GM12878 (cell line): ENCODE measurements at regions not wholly inside any gene's neighbourhood (a gene's known extent, or its start where the extent isn't known, plus 50 kb on each side); places are given as distances from the start of the nearest gene placed in this dataset.

ENCODE experiments used
- ATAC-seq: fragments of 200-7000 bp; cut with Tn5 transposase; 3 replicates; pipeline ENCODE4 v1.9.1; 2020; ENCODE audit warnings: mild to moderate bottlenecking, moderate library complexity
- BruUV-seq: library from RNA; stranded (reverse); fragments of 400-500 nt; replicated peaks from 2 replicates; lab custom pipeline; 2021; lab: Mats Ljungman, UMichigan
- CTCF ChIA-PET: fragments of 300-600 bp; sonication (Branson Sonifier 250); formaldehyde crosslinking; extraction: SDS; loops from one replicate; lab custom pipeline; 2021; ENCODE audit warnings: inconsistent platforms; lab: Yijun Ruan, JAX
- POLR2A ChIA-PET: fragments of 350-600 bp; formaldehyde crosslinking; extraction: SDS; loops from one replicate; lab custom pipeline; 2021; ENCODE audit warnings: inconsistent platforms; lab: Charles Lee
- RAD21 ChIA-PET: fragments of 300-600 bp; sonication (Branson Sonifier 250); formaldehyde crosslinking; loops from one replicate; lab custom pipeline; 2023; ENCODE audit warnings: antibody characterized with exemption; ENCODE audit not compliant: unreplicated experiment; lab: Charles Lee
- SMC1A ChIA-PET: fragments of 300-600 bp; sonication (Branson Sonifier 250); formaldehyde crosslinking; loops from one replicate; lab custom pipeline; 2023; ENCODE audit not compliant: unreplicated experiment, uncharacterized antibody; lab: Charles Lee
- DNase-seq: peaks from one replicate; pipeline ENCODE4 v3.0.0-alpha.2; 2011; ENCODE audit warnings: low read depth, low spot score
- FAIRE-seq: peaks from 3 replicates; lab custom pipeline; 2011; peaks lifted over from hg19 to GRCh38; lab: Jason Lieb, UNC
- H2AFZ ChIP-seq: 2 replicates; pipeline ENCODE4 v1.6.0; 2011; ENCODE audit warnings: low read depth, low read length, control low read depth; ENCODE audit not compliant: control insufficient read depth
- H3K27ac ChIP-seq: 2 replicates; pipeline ENCODE4 v1.5.1; 2011; ENCODE audit warnings: control low read depth; ENCODE audit not compliant: control insufficient read depth, insufficient read depth
- H3K27me3 ChIP-seq, 2 experiments: replicated peaks in 1 of 2; 2 replicates each; pipeline versions ENCODE4 v1.6.0 to v1.6.1; 2011; ENCODE audit warnings: low read length in 1 of 2; ENCODE audit not compliant: control insufficient read depth in 2 of 2, insufficient read depth in 2 of 2
- H3K36me3 ChIP-seq, 2 experiments: 2 replicates each; pipeline ENCODE4 v1.5.1; 2011; ENCODE audit warnings: low read length in 1 of 2; ENCODE audit not compliant: control insufficient read depth in 2 of 2, insufficient read depth in 2 of 2
- H3K4me1 ChIP-seq: 2 replicates; pipeline ENCODE4 v1.6.1; 2011; ENCODE audit warnings: mild to moderate bottlenecking, low read length, moderate library complexity, mixed read lengths; ENCODE audit not compliant: control insufficient read depth, insufficient read depth
- H3K4me2 ChIP-seq: 2 replicates; pipeline ENCODE4 v1.6.0; 2011; ENCODE audit warnings: control low read depth; ENCODE audit not compliant: control insufficient read depth, insufficient read depth
- H3K4me3 ChIP-seq: fragments of 200-600 bp; sonication (generic); 2 replicates; pipeline ENCODE4 v1.5.1; 2016
- H3K79me2 ChIP-seq: 2 replicates; pipeline ENCODE4 v1.6.0; 2011; ENCODE audit warnings: low read length; ENCODE audit not compliant: control insufficient read depth, insufficient read depth
- H3K9ac ChIP-seq: 2 replicates; pipeline ENCODE4 v1.8.0; 2011; ENCODE audit warnings: low read length, control low read depth, mixed read lengths; ENCODE audit not compliant: control insufficient read depth, insufficient read depth
- H3K9me3 ChIP-seq: replicated peaks from 3 replicates; pipeline ENCODE4 v1.5.1; 2011; ENCODE audit warnings: mild to moderate bottlenecking, low read length; ENCODE audit not compliant: control insufficient read depth, insufficient read depth
- H4K20me1 ChIP-seq: 2 replicates; pipeline ENCODE4 v1.6.0; 2011; ENCODE audit not compliant: control insufficient read depth, insufficient read depth
- BACH1 ChIP-seq: fragments of 450-650 bp; IDR thresholded peaks from 2 replicates; pipeline ENCODE4 v1.6.1; 2017; ENCODE audit warnings: mild to moderate bottlenecking, borderline replicate concordance
- BHLHE40 ChIP-seq, 2 experiments: fragments of 450-650 bp in 1 of 2; IDR thresholded peaks; 2 replicates each; pipeline ENCODE4 v1.6.1; 2011 to 2017; ENCODE audit warnings: low read depth in 2 of 2, borderline replicate concordance in 1 of 2, improper control_type of control experiment in 1 of 2, low read length in 1 of 2, mild to moderate bottlenecking in 1 of 2
- MAX ChIP-seq: IDR thresholded peaks from 2 replicates; pipeline ENCODE4 v1.6.1; 2012; ENCODE audit warnings: low read depth, low read length, improper control_type of control experiment
- NFYB ChIP-seq: IDR thresholded peaks from 2 replicates; pipeline ENCODE4 v1.6.1; 2011; ENCODE audit warnings: low read depth, mild to moderate bottlenecking, low read length, improper control_type of control experiment, moderate library complexity; ENCODE audit not compliant: insufficient read depth
- POLR2AphosphoS2 ChIP-seq: IDR thresholded peaks from 2 replicates; pipeline ENCODE4 v1.6.1; 2011; ENCODE audit warnings: low read depth, mild to moderate bottlenecking, low read length, improper control_type of control experiment, moderate library complexity
- TBL1XR1 ChIP-seq: IDR thresholded peaks from 2 replicates; pipeline ENCODE4 v1.6.1; 2012; ENCODE audit warnings: low read depth, low read length, improper control_type of control experiment
- TCF3 ChIP-seq: IDR thresholded peaks from 2 replicates; pipeline ENCODE4 v1.6.1; 2012; ENCODE audit warnings: low read depth, mild to moderate bottlenecking, low read length, borderline replicate concordance; ENCODE audit not compliant: insufficient read depth
- ZBTB33 ChIP-seq: fragments of 450-650 bp; IDR thresholded peaks from 2 replicates; pipeline ENCODE4 v1.6.1; 2017; ENCODE audit warnings: mild to moderate bottlenecking
- WGBS: methylation state at CpG from one replicate; pipeline ENCODE4 v1.1.6; 2016; ENCODE audit warnings: low lambda C conversion rate; ENCODE audit not compliant: insufficient replicate concordance, insufficient coverage; ENCODE audit errors: missing lambda C conversion rate; 5-methylcytosine and 5-hydroxymethylcytosine counted together
- in situ Hi-C: fragments of 300-500 bp; cut with MboI; formaldehyde crosslinking; loops from 9 replicates; pipeline ENCODE4 v1.14.3; 2018; ENCODE audit warnings: mixed read lengths
- intact Hi-C: fragments of 100-400 bp; cut with micrococcal nuclease; formaldehyde crosslinking; loops from one replicate; pipeline ENCODE4 v1.14.2; 2022; ENCODE audit not compliant: unreplicated experiment

GRCh38 chr1:166384948-166385347 is 218.1 kb upstream of the FAM78B start (continued):
- TF ChIP-seq NFYB (no peak), TBL1XR1 (no peak), BHLHE40 (IDR thresholded peaks at IDR 0.05; ENCODE audit: borderline replicate concordance in 1 of 2, low read depth in 2 of 2, low read length in 1 of 2) (no peak)

- Histone ChIP-seq H2AFZ (no peak overlapping the region), H3K79me2 (no peaks in the 10 kb centered on the region), H3K36me3 (no peaks in the 10 kb centered on the region), H3K4me1 (no peaks in the 10 kb centered on the region), H3K27ac (no peak overlapping the region), H3K9ac (no peak overlapping the region), H3K4me2 (no peak overlapping the region), H3K4me3 (no peak overlapping the region), H3K27me3 (no peaks in the 10 kb centered on the region), H3K9me3 (no peaks in the 10 kb centered on the region), H4K20me1 (no peaks in the 10 kb centered on the region)
- DNase-seq, result no peak
- ChIA-PET POLR2A (no interaction called here), RAD21 (no interaction called here), SMC1A (interaction anchor here (1.1 to 1.2 kb wide), 2 partner anchors 16 to 18 kb away, joined by 3 to 4 read pairs; no protein-coding TSS in a partner anchor), CTCF (interaction anchor here (1.0 kb wide), 1 partner anchor 8 kb away, joined by 3 read pairs; no protein-coding TSS in a partner anchor)
- FAIRE-seq, result no peak
- no peak for ATAC-seq
- no TSS peak for BruUV-seq
- WGBS, result 3% methylated on average over 2 of the region's 2 CpGs
- TF ChIP-seq ZBTB33 (no peak), POLR2AphosphoS2 (no peak), MAX (no peak), BACH1 (no peak), TCF3 (no peak)
- intact Hi-C loops (no loop called here), in situ Hi-C loops (no loop called here)
Measured at GRCh38 chr1:166390366-166391033, 223.7 kb upstream of the FAM78B start.
